ENCODE measurements at regions not wholly inside any gene's neighbourhood (a gene's known extent, or its start where the extent isn't known, plus 50 kb on each side); places are given as distances from the start of the nearest gene placed in this dataset.

DNA sequence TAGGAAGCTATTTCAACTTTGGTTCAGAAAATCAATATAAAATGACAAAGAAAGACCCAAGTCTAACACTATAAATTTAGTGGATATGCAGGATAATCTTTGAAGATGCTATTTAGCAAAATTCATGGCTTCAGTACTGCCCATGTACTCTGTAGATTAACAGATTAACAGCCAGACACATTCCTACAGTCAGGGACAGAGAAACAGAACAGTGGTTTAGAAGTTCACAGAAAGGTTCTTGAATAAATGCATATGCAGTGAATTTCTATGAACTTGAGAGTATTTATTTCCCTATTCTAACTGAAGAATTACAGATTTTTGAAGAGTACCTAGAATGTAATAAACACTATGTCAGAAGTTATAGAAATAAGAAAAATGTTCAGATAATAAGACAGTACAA, 222.8 kb downstream of the KLF12 start:
- Histone ChIP-seq H3K27ac (no peak overlapping the region), H3K36me3 (no peaks in the 10 kb centered on the region), H3K4me1 (peaks cover 0 to 19% (median 0%) of the 10 kb centered on the region in 4 donors), H3K9me3 (no peaks in the 10 kb centered on the region), H3K4me3 (no peak overlapping the region), H3K27me3 (no peaks in the 10 kb centered on the region)
- DNase-seq (ENCODE audit: low spot score in 2 of 2) = no peak
- TF ChIP-seq POLR2A (IDR thresholded peaks at IDR 0.05) = no peak

DNA sequence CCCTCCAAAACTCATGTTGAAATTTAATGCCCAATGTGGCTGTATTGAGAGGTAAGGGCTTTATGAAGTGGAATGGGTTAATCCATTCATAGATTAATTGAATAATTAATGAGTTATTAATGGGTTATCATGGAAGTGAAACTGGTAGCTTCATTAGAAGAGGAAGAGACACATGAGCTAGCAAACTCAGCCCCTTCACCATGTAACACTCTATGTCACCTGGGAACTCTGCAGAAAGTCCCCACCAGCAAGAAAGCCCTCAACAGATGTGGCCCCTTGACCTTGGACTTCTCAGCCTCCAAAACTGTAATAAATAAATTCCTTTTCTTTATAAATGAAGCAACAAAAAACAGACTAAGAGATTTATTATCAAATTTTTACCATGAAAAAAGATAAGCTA, 223.5 kb downstream of the KLF12 start:
- no peak overlapping the region for H3K27ac ChIP-seq
- no peak for TF ChIP-seq POLR2A (IDR thresholded peaks at IDR 0.05)
- TF ChIP-seq EP300 (IDR thresholded peaks at IDR 0.05) = no peak
- TF ChIP-seq, protein P1, sequence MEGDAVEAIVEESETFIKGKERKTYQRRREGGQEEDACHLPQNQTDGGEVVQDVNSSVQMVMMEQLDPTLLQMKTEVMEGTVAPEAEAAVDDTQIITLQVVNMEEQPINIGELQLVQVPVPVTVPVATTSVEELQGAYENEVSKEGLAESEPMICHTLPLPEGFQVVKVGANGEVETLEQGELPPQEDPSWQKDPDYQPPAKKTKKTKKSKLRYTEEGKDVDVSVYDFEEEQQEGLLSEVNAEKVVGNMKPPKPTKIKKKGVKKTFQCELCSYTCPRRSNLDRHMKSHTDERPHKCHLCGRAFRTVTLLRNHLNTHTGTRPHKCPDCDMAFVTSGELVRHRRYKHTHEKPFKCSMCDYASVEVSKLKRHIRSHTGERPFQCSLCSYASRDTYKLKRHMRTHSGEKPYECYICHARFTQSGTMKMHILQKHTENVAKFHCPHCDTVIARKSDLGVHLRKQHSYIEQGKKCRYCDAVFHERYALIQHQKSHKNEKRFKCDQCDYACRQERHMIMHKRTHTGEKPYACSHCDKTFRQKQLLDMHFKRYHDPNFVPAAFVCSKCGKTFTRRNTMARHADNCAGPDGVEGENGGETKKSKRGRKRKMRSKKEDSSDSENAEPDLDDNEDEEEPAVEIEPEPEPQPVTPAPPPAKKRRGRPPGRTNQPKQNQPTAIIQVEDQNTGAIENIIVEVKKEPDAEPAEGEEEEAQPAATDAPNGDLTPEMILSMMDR (IDR thresholded peaks at IDR 0.05) = no peak
- H3K36me3 ChIP-seq = no peaks in the 10 kb centered on the region
- DNase-seq (ENCODE audit: low spot score in 2 of 2) = no peak
- H3K9me3 ChIP-seq = no peaks in the 10 kb centered on the region
- no peaks in the 10 kb centered on the region for H3K27me3 ChIP-seq
- peaks cover 0 to 19% (median 0%) of the 10 kb centered on the region in 4 donors for H3K4me1 ChIP-seq
- no peak overlapping the region for H3K4me3 ChIP-seq

DNA sequence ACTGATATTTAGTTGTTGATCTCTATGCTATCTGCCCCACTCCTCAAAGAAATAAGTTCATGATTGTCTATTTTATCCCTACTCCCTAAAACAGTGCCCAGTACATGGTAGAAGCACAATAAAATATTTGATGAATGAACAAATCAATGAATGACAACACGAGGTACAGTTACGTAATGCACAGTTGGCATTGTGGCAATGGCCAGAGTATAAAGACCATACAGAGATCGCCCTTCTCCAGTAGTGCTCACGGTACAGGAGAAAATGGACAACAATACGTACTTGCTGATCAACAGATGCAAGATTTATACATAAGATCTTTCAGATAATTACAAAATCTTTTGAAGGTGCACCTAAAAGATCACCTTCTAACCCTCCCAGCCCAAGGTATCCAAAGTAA, 225.4 kb downstream of the KLF12 start:
- H3K9me3 ChIP-seq = no peaks in the 10 kb centered on the region
- no peak overlapping the region for H3K4me3 ChIP-seq
- no peak overlapping the region for H3K27ac ChIP-seq
- no peak for DNase-seq (ENCODE audit: low spot score in 2 of 2)
- 85 to 90% methylated on average over 5 of the region's 5 CpGs for WGBS, 2 donors
- TF ChIP-seq EP300 (IDR thresholded peaks at IDR 0.05) = no peak
- no peak for TF ChIP-seq POLR2A (IDR thresholded peaks at IDR 0.05)
- TF ChIP-seq, protein P1 (IDR thresholded peaks at IDR 0.05) = no peak
- H3K36me3 ChIP-seq = no peaks in the 10 kb centered on the region
- H3K4me1 ChIP-seq = peaks cover 0 to 11% (median 0%) of the 10 kb centered on the region in 4 donors
- H3K27me3 ChIP-seq = no peaks in the 10 kb centered on the region

DNA sequence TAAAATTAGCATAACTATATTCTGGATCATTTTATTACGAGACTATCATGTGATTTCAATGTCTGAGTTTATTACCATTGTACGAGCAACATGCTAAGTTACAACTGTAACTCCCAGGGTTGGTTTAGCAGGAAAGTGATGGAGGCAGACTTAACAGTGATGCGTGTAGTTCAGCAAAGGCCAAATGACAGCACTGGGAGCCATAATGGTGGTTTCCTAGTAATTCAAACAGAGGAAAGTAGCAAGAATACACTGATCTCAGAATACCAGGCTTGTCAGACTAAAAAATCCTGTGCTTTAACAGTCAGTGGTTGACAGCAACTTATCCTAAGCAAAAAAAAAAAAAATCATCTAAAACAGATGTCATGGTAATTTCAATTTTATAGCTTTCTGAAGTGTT, 229.6 kb downstream of the KLF12 start:
- no peak for TF ChIP-seq POLR2A (IDR thresholded peaks at IDR 0.05)
- no peak for TF ChIP-seq EP300 (IDR thresholded peaks at IDR 0.05)
- TF ChIP-seq, protein P1 (IDR thresholded peaks at IDR 0.05) = no peak
- Histone ChIP-seq H3K27me3 (no peaks in the 10 kb centered on the region), H3K4me1 (no peaks in the 10 kb centered on the region), H3K4me3 (no peak overlapping the region), H3K36me3 (no peaks in the 10 kb centered on the region), H3K9me3 (no peaks in the 10 kb centered on the region), H3K27ac (no peak overlapping the region)
- WGBS, 2 donors = 97 to 99% methylated on average over 3 of the region's 3 CpGs
- DNase-seq (ENCODE audit: low spot score in 2 of 2) = no peak

DNA sequence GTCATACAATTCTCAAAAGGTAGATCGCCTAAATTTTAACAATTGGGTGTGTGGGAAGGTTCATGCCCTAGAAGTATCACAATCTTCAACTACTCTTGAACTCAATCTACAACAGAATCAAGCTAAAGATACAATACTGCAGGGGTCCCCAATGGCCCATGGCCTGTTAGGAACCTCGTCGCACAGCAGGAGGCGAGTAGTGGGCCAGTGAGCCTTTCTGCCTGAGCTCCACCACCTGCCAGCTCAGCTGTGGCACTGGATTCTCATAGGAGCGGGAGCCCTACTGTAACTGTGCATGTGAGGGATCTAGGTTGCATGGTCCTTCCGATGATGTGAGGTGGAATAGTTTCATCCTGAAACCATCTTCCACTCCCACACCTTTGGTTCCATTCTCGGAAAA, 230.6 kb downstream of the KLF12 start:
- no peak for DNase-seq (ENCODE audit: low spot score in 2 of 2)
- H3K4me3 ChIP-seq = no peak overlapping the region
- no peaks in the 10 kb centered on the region for H3K4me1 ChIP-seq
- H3K27ac ChIP-seq = no peak overlapping the region
- no peaks in the 10 kb centered on the region for H3K9me3 ChIP-seq
- 93 to 98% methylated on average over 7 of the region's 7 CpGs for WGBS, 2 donors
- TF ChIP-seq, protein P1 (IDR thresholded peaks at IDR 0.05) = no peak
- no peak for TF ChIP-seq EP300 (IDR thresholded peaks at IDR 0.05)
- TF ChIP-seq POLR2A (IDR thresholded peaks at IDR 0.05) = no peak
- no peaks in the 10 kb centered on the region for H3K36me3 ChIP-seq
- H3K27me3 ChIP-seq = no peaks in the 10 kb centered on the region

DNA sequence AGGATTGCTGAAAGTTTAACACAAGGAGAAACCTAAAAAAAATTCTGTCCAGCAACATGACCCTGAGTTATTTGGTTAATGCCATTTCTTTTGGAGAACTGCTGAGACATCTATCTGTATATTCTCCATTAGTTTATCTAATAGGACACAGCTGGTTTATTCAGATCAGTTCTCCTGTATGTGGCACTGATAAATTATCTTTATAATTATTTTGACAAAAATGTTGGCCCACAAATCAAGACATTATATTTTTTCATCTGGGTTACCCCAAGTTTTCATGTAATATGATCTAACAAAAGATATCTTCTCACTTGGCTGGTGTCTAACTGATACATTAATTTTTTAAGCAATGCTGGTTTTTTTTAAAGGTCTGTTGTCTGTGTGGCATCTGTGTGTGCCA, 231.4 kb downstream of the KLF12 start:
- H3K9me3 ChIP-seq = no peaks in the 10 kb centered on the region
- TF ChIP-seq POLR2A (IDR thresholded peaks at IDR 0.05) (no peak), EP300 (IDR thresholded peaks at IDR 0.05) (no peak)
- TF ChIP-seq, protein P1 (IDR thresholded peaks at IDR 0.05) = no peak
- no peak for DNase-seq (ENCODE audit: low spot score in 2 of 2)
- H3K27me3 ChIP-seq = no peaks in the 10 kb centered on the region
- no peaks in the 10 kb centered on the region for H3K4me1 ChIP-seq
- no peak overlapping the region for H3K27ac ChIP-seq
- H3K4me3 ChIP-seq = no peak overlapping the region
- no peaks in the 10 kb centered on the region for H3K36me3 ChIP-seq
